ENCODE measurements at regions not wholly inside any gene's neighbourhood (a gene's known extent, or its start where the extent isn't known, plus 50 kb on each side); places are given as distances from the start of the nearest gene placed in this dataset.

DNA sequence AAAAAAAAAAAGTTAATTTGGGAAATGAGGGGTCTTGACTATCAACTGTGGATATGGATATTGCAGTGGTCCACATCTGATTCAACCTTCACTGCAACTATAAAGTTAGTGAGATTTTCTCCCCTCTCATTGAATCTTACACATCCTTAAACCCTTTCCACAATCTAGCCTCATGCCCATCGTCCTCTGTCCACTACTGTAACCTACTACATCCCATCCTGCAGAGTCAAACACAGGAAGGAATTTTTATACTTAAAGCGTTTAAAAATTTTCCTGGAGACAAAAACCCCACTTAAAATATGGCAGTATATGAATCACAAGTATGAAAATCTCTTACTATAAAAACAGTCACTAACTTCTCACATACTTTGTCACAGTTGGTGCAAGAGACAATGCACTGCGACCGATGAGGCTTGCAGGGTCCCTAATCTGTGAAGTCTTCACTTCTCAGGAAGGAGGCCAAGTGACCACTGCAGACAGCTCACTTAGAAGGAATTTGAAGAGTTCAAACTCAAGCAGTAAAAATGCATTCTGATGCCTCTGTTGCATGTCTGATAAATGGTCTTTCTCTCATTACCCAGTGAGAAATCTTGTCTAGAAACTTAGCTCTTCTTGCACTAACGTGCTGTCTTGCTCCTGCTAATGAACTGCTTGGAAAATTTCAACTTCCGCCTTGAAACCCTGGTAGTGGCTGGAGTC is 50.3 kb upstream of the ST8SIA6 start:
- TF ChIP-seq, protein P1, sequence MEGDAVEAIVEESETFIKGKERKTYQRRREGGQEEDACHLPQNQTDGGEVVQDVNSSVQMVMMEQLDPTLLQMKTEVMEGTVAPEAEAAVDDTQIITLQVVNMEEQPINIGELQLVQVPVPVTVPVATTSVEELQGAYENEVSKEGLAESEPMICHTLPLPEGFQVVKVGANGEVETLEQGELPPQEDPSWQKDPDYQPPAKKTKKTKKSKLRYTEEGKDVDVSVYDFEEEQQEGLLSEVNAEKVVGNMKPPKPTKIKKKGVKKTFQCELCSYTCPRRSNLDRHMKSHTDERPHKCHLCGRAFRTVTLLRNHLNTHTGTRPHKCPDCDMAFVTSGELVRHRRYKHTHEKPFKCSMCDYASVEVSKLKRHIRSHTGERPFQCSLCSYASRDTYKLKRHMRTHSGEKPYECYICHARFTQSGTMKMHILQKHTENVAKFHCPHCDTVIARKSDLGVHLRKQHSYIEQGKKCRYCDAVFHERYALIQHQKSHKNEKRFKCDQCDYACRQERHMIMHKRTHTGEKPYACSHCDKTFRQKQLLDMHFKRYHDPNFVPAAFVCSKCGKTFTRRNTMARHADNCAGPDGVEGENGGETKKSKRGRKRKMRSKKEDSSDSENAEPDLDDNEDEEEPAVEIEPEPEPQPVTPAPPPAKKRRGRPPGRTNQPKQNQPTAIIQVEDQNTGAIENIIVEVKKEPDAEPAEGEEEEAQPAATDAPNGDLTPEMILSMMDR (IDR thresholded peaks at IDR 0.05; ENCODE audit: poor library complexity) = no peak
- TF ChIP-seq EZH2phosphoT487 (IDR thresholded peaks at IDR 0.05; ENCODE audit: low read depth, severe bottlenecking, unreplicated experiment) (no peak), EZH2 (IDR thresholded peaks at IDR 0.05; ENCODE audit: borderline replicate concordance) (no peak)
